B cell (primary cell): ENCODE measurements at regions not wholly inside any gene's neighbourhood (a gene's known extent, or its start where the extent isn't known, plus 50 kb on each side); places are given as distances from the start of the nearest gene placed in this dataset.

ENCODE experiments used
- CTCF ChIP-seq: fragments of 200-600 bp; IDR thresholded peaks from one replicate; pipeline ENCODE4 v1.8.0; 2022; ENCODE audit warnings: antibody characterized with exemption, mild to moderate bottlenecking
- EZH2 ChIP-seq: IDR thresholded peaks from 2 replicates; pipeline ENCODE4 v1.6.1; 2012; ENCODE audit warnings: borderline replicate concordance, low read depth, mild to moderate bottlenecking, moderate library complexity, low read length; ENCODE audit not compliant: insufficient read depth, poor library complexity, severe bottlenecking

- TF ChIP-seq EZH2: no peak
- no peak for TF ChIP-seq CTCF
Observed at GRCh38 chr5:8280711-8281363, 411.9 kb downstream of the MTRR start.
